Astrocyte (in vitro differentiated cells and primary cell): ENCODE measurements at regions not wholly inside any gene's neighbourhood (a gene's known extent, or its start where the extent isn't known, plus 50 kb on each side); places are given as distances from the start of the nearest gene placed in this dataset.

ENCODE experiments used
- EZH2 ChIP-seq: IDR thresholded peaks from 2 replicates; pipeline ENCODE4 v1.6.1; 2012; ENCODE audit warnings: mild to moderate bottlenecking, low read length, inconsistent platforms; ENCODE audit not compliant: insufficient read depth
- TF ChIP-seq, protein P1 (sequence below): IDR thresholded peaks from 2 replicates; pipeline ENCODE4 v1.5.1; 2011; ENCODE audit warnings: low read depth, mild to moderate bottlenecking, inconsistent platforms, low read length, moderate library complexity; ENCODE audit not compliant: insufficient read depth

DNA sequence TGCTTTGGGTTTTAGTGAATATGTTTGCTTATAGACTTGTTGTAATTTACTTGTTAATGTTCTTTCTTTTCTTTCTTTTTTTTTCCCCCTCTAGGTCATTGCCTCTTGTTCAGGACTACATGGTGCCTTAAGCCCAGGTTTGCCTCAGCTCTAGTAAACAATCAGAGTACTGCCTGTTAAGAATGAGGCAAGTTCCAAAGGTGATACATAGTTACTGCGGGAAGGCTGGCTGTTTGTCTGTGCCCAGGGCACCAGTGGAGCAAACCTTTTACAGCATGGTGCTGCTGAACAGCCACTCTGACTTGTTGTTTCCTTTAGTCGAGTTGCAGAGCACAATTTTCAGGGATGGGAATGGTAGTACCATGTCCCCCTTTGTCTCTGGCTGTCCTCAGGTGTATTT lies 517.2 kb downstream of the NYAP2 start:
- TF ChIP-seq, protein P1, sequence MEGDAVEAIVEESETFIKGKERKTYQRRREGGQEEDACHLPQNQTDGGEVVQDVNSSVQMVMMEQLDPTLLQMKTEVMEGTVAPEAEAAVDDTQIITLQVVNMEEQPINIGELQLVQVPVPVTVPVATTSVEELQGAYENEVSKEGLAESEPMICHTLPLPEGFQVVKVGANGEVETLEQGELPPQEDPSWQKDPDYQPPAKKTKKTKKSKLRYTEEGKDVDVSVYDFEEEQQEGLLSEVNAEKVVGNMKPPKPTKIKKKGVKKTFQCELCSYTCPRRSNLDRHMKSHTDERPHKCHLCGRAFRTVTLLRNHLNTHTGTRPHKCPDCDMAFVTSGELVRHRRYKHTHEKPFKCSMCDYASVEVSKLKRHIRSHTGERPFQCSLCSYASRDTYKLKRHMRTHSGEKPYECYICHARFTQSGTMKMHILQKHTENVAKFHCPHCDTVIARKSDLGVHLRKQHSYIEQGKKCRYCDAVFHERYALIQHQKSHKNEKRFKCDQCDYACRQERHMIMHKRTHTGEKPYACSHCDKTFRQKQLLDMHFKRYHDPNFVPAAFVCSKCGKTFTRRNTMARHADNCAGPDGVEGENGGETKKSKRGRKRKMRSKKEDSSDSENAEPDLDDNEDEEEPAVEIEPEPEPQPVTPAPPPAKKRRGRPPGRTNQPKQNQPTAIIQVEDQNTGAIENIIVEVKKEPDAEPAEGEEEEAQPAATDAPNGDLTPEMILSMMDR, result no peak
- no peak for TF ChIP-seq EZH2
